ENCODE measurements at regions not wholly inside any gene's neighbourhood (a gene's known extent, or its start where the extent isn't known, plus 50 kb on each side); places are given as distances from the start of the nearest gene placed in this dataset.

- no peak for DNase-seq
Observed at GRCh38 chr16:80355335-80355734, 185.5 kb upstream of the DYNLRB2 start.

GRCh38 chr16:80350061-80350460 is 190.7 kb upstream of the DYNLRB2 start:
- DNase-seq, result no peak

- DNase-seq, result peak; percentile 63
Observed at GRCh38 chr16:80347900-80348299, 192.9 kb upstream of the DYNLRB2 start.

- no peak for DNase-seq
Observed at GRCh38 chr16:80347002-80347401, 193.8 kb upstream of the DYNLRB2 start.

GRCh38 chr16:80346111-80346632 is 194.6 kb upstream of the DYNLRB2 start:
- no peak for DNase-seq

- no peak for DNase-seq
Observed at GRCh38 chr16:80345701-80346100, 195.1 kb upstream of the DYNLRB2 start.

GRCh38 chr16:80344570-80344969 is 196.2 kb upstream of the DYNLRB2 start:
- no peak for DNase-seq

- DNase-seq, result no peak
Observed at GRCh38 chr16:80341263-80341662, 199.5 kb upstream of the DYNLRB2 start.

- no peak for DNase-seq
Observed at GRCh38 chr16:80337786-80338185, 203.0 kb upstream of the DYNLRB2 start.

GRCh38 chr16:80330803-80331202 is 210.0 kb upstream of the DYNLRB2 start:
- no peak for DNase-seq

GRCh38 chr16:80330150-80330549 is 210.6 kb upstream of the DYNLRB2 start:
- DNase-seq, result no peak

- no peak for DNase-seq
Observed at GRCh38 chr16:80327740-80328139, 213.1 kb upstream of the DYNLRB2 start.

GRCh38 chr16:80324371-80324770 is 216.4 kb upstream of the DYNLRB2 start:
- DNase-seq, result no peak

- DNase-seq, result no peak
Observed at GRCh38 chr16:80323808-80324195, 217.0 kb upstream of the DYNLRB2 start.

- DNase-seq, result peak; percentile 41
Observed at GRCh38 chr16:80323187-80323807, 217.5 kb upstream of the DYNLRB2 start.

- DNase-seq, result no peak
Observed at GRCh38 chr16:80319181-80319580, 221.6 kb upstream of the DYNLRB2 start.

GRCh38 chr16:80318107-80318506 is 222.7 kb upstream of the DYNLRB2 start:
- DNase-seq, result no peak

- no peak for DNase-seq
Observed at GRCh38 chr16:80317599-80318037, 223.2 kb upstream of the DYNLRB2 start.

- no peak for DNase-seq
Observed at GRCh38 chr16:80317116-80317515, 223.7 kb upstream of the DYNLRB2 start.

GRCh38 chr16:80314042-80314441 is 226.8 kb upstream of the DYNLRB2 start:
- DNase-seq, result no peak

GRCh38 chr16:80309178-80309577 is 231.6 kb upstream of the DYNLRB2 start:
- no peak for DNase-seq

- no peak for DNase-seq
Observed at GRCh38 chr16:80305410-80305809, 235.4 kb upstream of the DYNLRB2 start.

GRCh38 chr16:80303691-80304090 is 237.1 kb upstream of the DYNLRB2 start:
- peak; percentile 0 for DNase-seq

- DNase-seq, result no peak
Observed at GRCh38 chr16:80300876-80301275, 239.9 kb upstream of the DYNLRB2 start.

GRCh38 chr16:80300456-80300855 is 240.3 kb upstream of the DYNLRB2 start:
- DNase-seq, result no peak

Data from midbrain (tissue), 1 donor.